B cell (primary cell): ENCODE measurements at regions not wholly inside any gene's neighbourhood (a gene's known extent, or its start where the extent isn't known, plus 50 kb on each side); places are given as distances from the start of the nearest gene placed in this dataset.

Source experiments
- ATAC-seq: fragments of 200-7000 bp; cut with Tn5 transposase; one replicate; pipeline ENCODE4 v1.10.0; 2021; ENCODE audit warnings: low read depth, mild to moderate bottlenecking, moderate number of reproducible peaks, moderate library complexity
- CTCF ChIA-PET: fragments of 350-600 bp; sonication (Branson Sonifier 250); formaldehyde crosslinking; loops from one replicate; lab custom pipeline; 2021; ENCODE audit warnings: antibody characterized with exemption, inconsistent platforms; lab: Charles Lee
- POLR2A ChIA-PET: fragments of 350-600 bp; sonication (Branson Sonifier 250); formaldehyde crosslinking; loops from one replicate; lab custom pipeline; 2021; ENCODE audit warnings: antibody characterized with exemption; lab: Charles Lee
- DNase-seq: peaks from one replicate; pipeline ENCODE4 v3.0.0; 2013
- H2AFZ ChIP-seq: 2 replicates; pipeline ENCODE4 v1.6.1; 2012; ENCODE audit warnings: mild to moderate bottlenecking, low read depth, low read length; ENCODE audit not compliant: insufficient read depth, poor library complexity, severe bottlenecking
- H3K27ac ChIP-seq, 2 donors: 1 replicate in 1 of 2; 2 replicates in 1 of 2; pipeline ENCODE4 v1.5.1; 2012 to 2013; ENCODE audit warnings: low read length in 2 of 2, mild to moderate bottlenecking in 2 of 2, moderate library complexity in 1 of 2
- H3K27me3 ChIP-seq, 4 experiments: fragments of 200-600 bp in 1 of 4; sonication (generic) in 1 of 4; replicated peaks in 1 of 4; 1 replicate in 2 of 4; 2 replicates in 2 of 4; pipeline versions ENCODE4 v1.6.1 to v1.7.0; 2013 to 2016; ENCODE audit warnings: low read length in 3 of 4, mild to moderate bottlenecking in 2 of 4, mixed read lengths in 1 of 4, moderate library complexity in 1 of 4; ENCODE audit not compliant: insufficient read depth in 4 of 4, control insufficient read depth in 3 of 4; ENCODE audit errors: control extremely low read depth in 1 of 4
- H3K36me3 ChIP-seq, 2 experiments: replicated peaks in 1 of 2; 1 replicate in 1 of 2; 2 replicates in 1 of 2; pipeline versions ENCODE4 v1.6.1 to v1.7.1; 2013; ENCODE audit warnings: low read length in 1 of 2; ENCODE audit not compliant: insufficient read depth in 2 of 2, control insufficient read depth in 1 of 2; ENCODE audit errors: control extremely low read depth in 1 of 2, extremely low read depth in 1 of 2
- H3K4me1 ChIP-seq, 2 donors: fragments of 200-600 bp in 1 of 2; sonication (generic) in 1 of 2; 1 replicate in 1 of 2; 2 replicates in 1 of 2; pipeline versions ENCODE4 v1.5.1 to v1.6.1; 2013 to 2017; ENCODE audit warnings: low read length in 2 of 2; ENCODE audit not compliant: control insufficient read depth in 2 of 2, insufficient read depth in 2 of 2
- H3K4me2 ChIP-seq: replicated peaks from 2 replicates; pipeline ENCODE3; 2012; ENCODE audit warnings: mild to moderate bottlenecking, low read depth, low read length; ENCODE audit not compliant: poor library complexity, severe bottlenecking
- H3K4me3 ChIP-seq, 5 experiments: fragments of 200-600 bp in 1 of 5; sonication (generic) in 1 of 5; 1 replicate in 3 of 5; 2 replicates in 2 of 5; pipeline versions ENCODE4 v1.5.1 to v1.7.0; 2011 to 2016; ENCODE audit warnings: low read length in 4 of 5, mild to moderate bottlenecking in 4 of 5, low read depth in 2 of 5, control low read depth in 1 of 5, moderate library complexity in 1 of 5; ENCODE audit not compliant: insufficient read depth in 1 of 5; ENCODE audit errors: control extremely low read depth in 1 of 5, extremely low read depth in 1 of 5
- H3K79me2 ChIP-seq: fragments of 200-600 bp; sonication (generic); one replicate; pipeline ENCODE4 v1.6.0; 2016; ENCODE audit warnings: low read length; ENCODE audit not compliant: control insufficient read depth, insufficient read depth
- H3K9ac ChIP-seq: fragments of 200-600 bp; sonication (generic); 2 replicates; pipeline ENCODE4 v1.6.1; 2017; ENCODE audit warnings: mild to moderate bottlenecking, low read length, moderate library complexity
- H3K9me3 ChIP-seq, 3 donors: one replicate each; pipeline versions ENCODE4 v1.6.1 to v1.7.1; 2013; ENCODE audit warnings: low read length in 2 of 3; ENCODE audit not compliant: control insufficient read depth in 2 of 3, insufficient read depth in 1 of 3; ENCODE audit errors: control extremely low read depth in 1 of 3
- H4K20me1 ChIP-seq: 2 replicates; pipeline ENCODE4 v1.6.0; 2012; ENCODE audit warnings: mild to moderate bottlenecking, low read length; ENCODE audit not compliant: insufficient read depth, control insufficient read depth, poor library complexity, severe bottlenecking
- H3K27ac Mint-ChIP-seq: one replicate; pipeline ENCODE4 v1.8.0; 2021; ENCODE audit warnings: mixed read lengths
- H3K27me3 Mint-ChIP-seq: one replicate; pipeline ENCODE4 v1.8.0; 2021; ENCODE audit warnings: mixed read lengths
- H3K4me1 Mint-ChIP-seq: one replicate; pipeline ENCODE4 v1.8.0; 2021; ENCODE audit warnings: mixed read lengths
- H3K4me3 Mint-ChIP-seq: one replicate; pipeline ENCODE4 v1.8.0; 2021; ENCODE audit warnings: mixed read lengths
- H3K9me3 Mint-ChIP-seq: one replicate; pipeline ENCODE4 v1.8.0; 2022; ENCODE audit warnings: mixed read lengths; ENCODE audit not compliant: insufficient read depth
- EZH2 ChIP-seq: IDR thresholded peaks from 2 replicates; pipeline ENCODE4 v1.6.1; 2012; ENCODE audit warnings: borderline replicate concordance, low read depth, mild to moderate bottlenecking, moderate library complexity, low read length; ENCODE audit not compliant: insufficient read depth, poor library complexity, severe bottlenecking
- WGBS: methylation state at CpG from one replicate; pipeline ENCODE4 v1.1.5; 2013; ENCODE audit warnings: missing lambda C conversion rate; ENCODE audit not compliant: insufficient coverage; 5-methylcytosine and 5-hydroxymethylcytosine counted together
- intact Hi-C: fragments of 100-400 bp; cut with micrococcal nuclease; formaldehyde crosslinking; loops from one replicate; pipeline ENCODE4 v1.10.0; 2022
- TF ChIP-seq, protein P1 (sequence below): fragments of 200-600 bp; IDR thresholded peaks from one replicate; pipeline ENCODE4 v1.8.0; 2022; ENCODE audit warnings: antibody characterized with exemption, mild to moderate bottlenecking

DNA sequence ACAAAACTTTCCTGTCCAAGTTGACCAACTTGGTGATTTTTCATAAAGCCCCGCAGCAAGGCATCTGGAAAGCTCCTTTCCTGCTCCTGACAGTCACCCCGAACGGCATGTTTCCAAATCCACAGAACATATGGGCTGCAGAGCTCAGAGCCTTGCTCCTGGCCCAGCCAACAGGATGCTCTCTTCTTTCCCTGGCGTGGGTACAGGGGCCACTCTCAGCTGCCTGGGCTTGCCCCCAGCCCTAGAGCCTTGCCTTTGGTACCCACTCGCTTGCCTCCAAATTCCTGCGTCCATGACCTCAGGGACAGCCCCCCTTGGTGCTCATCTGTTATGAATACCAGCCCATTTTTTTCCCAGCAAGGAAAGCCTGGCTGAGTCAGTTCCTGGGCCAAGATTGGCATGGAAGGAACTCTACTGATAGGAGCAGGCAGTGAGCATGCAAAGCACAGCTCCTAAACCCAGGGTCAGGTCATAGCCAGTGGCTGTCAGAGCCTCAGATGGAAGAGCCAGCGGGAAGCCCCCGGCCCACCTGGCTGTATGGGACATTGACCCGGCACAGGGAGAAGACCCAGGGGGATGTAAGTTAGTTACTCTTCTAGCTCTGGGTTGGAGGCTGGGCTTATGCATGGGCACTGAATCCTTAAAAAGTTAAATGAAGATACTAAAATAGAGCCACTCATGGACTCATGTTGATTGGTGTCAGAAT, 105.3 kb upstream of the RTL1 start:
- intact Hi-C loops = no loop called here
- Histone ChIP-seq H3K9ac (no peak overlapping the region), H3K4me2 (no peak overlapping the region), H3K4me3 (no peak overlapping the region), H3K79me2 (no peaks in the 10 kb centered on the region), H2AFZ (no peak overlapping the region), H3K27ac (no peak overlapping the region), H3K9me3 (peaks cover 0 to 19% (median 7%) of the 10 kb centered on the region in 3 donors), H3K27me3 (no peaks in the 10 kb centered on the region), H3K36me3 (no peaks in the 10 kb centered on the region), H4K20me1 (no peaks in the 10 kb centered on the region), H3K4me1 (peaks cover 6 to 18% of the 10 kb centered on the region in 2 donors)
- no peak overlapping the region for H3K4me3 Mint-ChIP-seq
- POLR2A ChIA-PET = no interaction called here
- H3K27me3 Mint-ChIP-seq = no peaks in the 10 kb centered on the region
- CTCF ChIA-PET = no interaction called here
- TF ChIP-seq, protein P1, sequence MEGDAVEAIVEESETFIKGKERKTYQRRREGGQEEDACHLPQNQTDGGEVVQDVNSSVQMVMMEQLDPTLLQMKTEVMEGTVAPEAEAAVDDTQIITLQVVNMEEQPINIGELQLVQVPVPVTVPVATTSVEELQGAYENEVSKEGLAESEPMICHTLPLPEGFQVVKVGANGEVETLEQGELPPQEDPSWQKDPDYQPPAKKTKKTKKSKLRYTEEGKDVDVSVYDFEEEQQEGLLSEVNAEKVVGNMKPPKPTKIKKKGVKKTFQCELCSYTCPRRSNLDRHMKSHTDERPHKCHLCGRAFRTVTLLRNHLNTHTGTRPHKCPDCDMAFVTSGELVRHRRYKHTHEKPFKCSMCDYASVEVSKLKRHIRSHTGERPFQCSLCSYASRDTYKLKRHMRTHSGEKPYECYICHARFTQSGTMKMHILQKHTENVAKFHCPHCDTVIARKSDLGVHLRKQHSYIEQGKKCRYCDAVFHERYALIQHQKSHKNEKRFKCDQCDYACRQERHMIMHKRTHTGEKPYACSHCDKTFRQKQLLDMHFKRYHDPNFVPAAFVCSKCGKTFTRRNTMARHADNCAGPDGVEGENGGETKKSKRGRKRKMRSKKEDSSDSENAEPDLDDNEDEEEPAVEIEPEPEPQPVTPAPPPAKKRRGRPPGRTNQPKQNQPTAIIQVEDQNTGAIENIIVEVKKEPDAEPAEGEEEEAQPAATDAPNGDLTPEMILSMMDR = no peak
- no peak for TF ChIP-seq EZH2
- peaks cover 3% of the 10 kb centered on the region for H3K9me3 Mint-ChIP-seq
- WGBS = 93% methylated on average over 9 of the region's 9 CpGs
- no peak overlapping the region for H3K27ac Mint-ChIP-seq
- ATAC-seq = no peak
- DNase-seq = no peak
- H3K4me1 Mint-ChIP-seq = peaks cover 6% of the 10 kb centered on the region

DNA sequence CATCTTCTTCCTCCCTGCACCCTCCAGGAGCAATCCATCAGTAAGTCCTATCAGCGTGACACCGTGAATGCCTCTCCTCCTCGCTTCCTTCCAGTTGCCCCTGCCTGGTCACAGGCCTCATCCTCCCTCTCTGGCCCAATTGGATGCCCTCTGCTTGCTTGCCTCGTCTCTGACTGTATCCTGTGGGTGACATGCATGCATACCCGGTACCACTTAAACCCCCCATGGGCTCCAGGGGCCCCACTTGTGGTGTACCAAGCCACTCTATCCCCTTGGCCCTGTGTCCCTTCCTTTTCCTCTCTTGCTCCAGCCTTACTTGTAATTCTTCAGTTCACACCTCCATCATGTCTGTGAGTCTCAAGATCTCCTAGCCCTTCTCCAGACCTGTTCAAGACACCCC, 106.0 kb upstream of the RTL1 start:
- H3K27me3 Mint-ChIP-seq = no peaks in the 10 kb centered on the region
- Histone ChIP-seq H3K4me3 (no peak overlapping the region), H3K4me2 (no peak overlapping the region), H2AFZ (no peak overlapping the region), H3K79me2 (no peaks in the 10 kb centered on the region), H3K27ac (no peak overlapping the region), H3K9ac (no peak overlapping the region), H4K20me1 (no peaks in the 10 kb centered on the region), H3K9me3 (peaks cover 0 to 15% (median 7%) of the 10 kb centered on the region in 3 donors), H3K36me3 (no peaks in the 10 kb centered on the region), H3K27me3 (no peaks in the 10 kb centered on the region), H3K4me1 (peaks cover 6 to 18% of the 10 kb centered on the region in 2 donors)
- H3K27ac Mint-ChIP-seq = no peak overlapping the region
- POLR2A ChIA-PET = no interaction called here
- WGBS = 91% methylated on average over 5 of the region's 5 CpGs
- CTCF ChIA-PET = no interaction called here
- TF ChIP-seq, protein P1 = no peak
- no peak for TF ChIP-seq EZH2
- no peak for ATAC-seq
- H3K9me3 Mint-ChIP-seq = peaks cover 3% of the 10 kb centered on the region
- peaks cover 6% of the 10 kb centered on the region for H3K4me1 Mint-ChIP-seq
- intact Hi-C loops = no loop called here
- DNase-seq = no peak
- H3K4me3 Mint-ChIP-seq = no peak overlapping the region
